GM12878 (cell line): ENCODE measurements at regions not wholly inside any gene's neighbourhood (a gene's known extent, or its start where the extent isn't known, plus 50 kb on each side); places are given as distances from the start of the nearest gene placed in this dataset.

Source experiments
- BHLHE40 ChIP-seq, 2 experiments: fragments of 450-650 bp in 1 of 2; IDR thresholded peaks; 2 replicates each; pipeline ENCODE4 v1.6.1; 2011 to 2017; ENCODE audit warnings: low read depth in 2 of 2, borderline replicate concordance in 1 of 2, improper control_type of control experiment in 1 of 2, low read length in 1 of 2, mild to moderate bottlenecking in 1 of 2
- CTCF ChIP-seq, 3 experiments: IDR thresholded peaks in 2 of 3; conservative IDR thresholded peaks in 1 of 3; 2 replicates each; pipeline ENCODE4 v1.5.1; 2011; ENCODE audit warnings: low read depth in 3 of 3, low read length in 3 of 3, mild to moderate bottlenecking in 3 of 3, control low read depth in 2 of 3, moderate library complexity in 2 of 3, inconsistent platforms in 1 of 3, mixed read lengths in 1 of 3; ENCODE audit not compliant: control insufficient read depth in 2 of 3, insufficient read depth in 1 of 3; ENCODE audit errors: extremely low read depth in 1 of 3
- EP300 ChIP-seq, 2 experiments: fragments of 150-350 bp in 1 of 2; IDR thresholded peaks; 2 replicates each; pipeline ENCODE4 v1.6.1; 2011 to 2012; ENCODE audit warnings: low read depth in 2 of 2, low read length in 2 of 2, borderline replicate concordance in 1 of 2, improper control_type of control experiment in 1 of 2, inconsistent platforms in 1 of 2; ENCODE audit not compliant: control insufficient read depth in 1 of 2
- EZH2 ChIP-seq: IDR thresholded peaks from 2 replicates; pipeline ENCODE4 v1.6.1; 2012; ENCODE audit warnings: low read depth, mild to moderate bottlenecking, control low read depth, inconsistent platforms, low read length, borderline replicate concordance; ENCODE audit not compliant: control insufficient read depth
- FOXM1 ChIP-seq: IDR thresholded peaks from 2 replicates; pipeline ENCODE4 v1.6.1; 2012; ENCODE audit warnings: low read depth, mild to moderate bottlenecking, inconsistent platforms, low read length, moderate library complexity
- GABPA ChIP-seq: IDR thresholded peaks from 2 replicates; pipeline ENCODE4 v1.6.1; 2014; ENCODE audit warnings: antibody characterized with exemption, low read depth, mild to moderate bottlenecking, inconsistent platforms
- HDAC2 ChIP-seq: fragments of 200-600 bp; sonication (generic); IDR thresholded peaks from 2 replicates; pipeline ENCODE4 v1.6.1; 2017
- JUND ChIP-seq: IDR thresholded peaks from 2 replicates; pipeline ENCODE4 v1.6.1; 2012; ENCODE audit warnings: low read depth, mild to moderate bottlenecking, low read length, improper control_type of control experiment, moderate library complexity
- MLLT1 ChIP-seq: fragments of 450-650 bp; IDR thresholded peaks from 2 replicates; pipeline ENCODE4 v1.6.1; 2016; ENCODE audit warnings: mild to moderate bottlenecking
- SIX5 ChIP-seq: IDR thresholded peaks from 2 replicates; pipeline ENCODE4 v1.6.1; 2011; ENCODE audit warnings: mild to moderate bottlenecking, low read depth, low read length, moderate library complexity; ENCODE audit not compliant: severe bottlenecking
- YY1 ChIP-seq: IDR thresholded peaks from 2 replicates; pipeline ENCODE4 v1.6.1; 2011; ENCODE audit warnings: low read depth, mild to moderate bottlenecking, low read length
- ZNF24 ChIP-seq: fragments of 450-650 bp; IDR thresholded peaks from 2 replicates; pipeline ENCODE4 v1.6.1; 2017; ENCODE audit warnings: antibody characterized with exemption, mild to moderate bottlenecking

GRCh38 chr6:12624142-12624837 lies 92.3 kb upstream of the PHACTR1 start:
- TF ChIP-seq JUND (no peak), FOXM1 (no peak), EZH2 (no peak), YY1 (no peak), CTCF (IDR thresholded peaks at IDR 0.05 in 2 of 3, conservative IDR thresholded peaks at IDR 0.05 in 1 of 3; ENCODE audit: control insufficient read depth in 2 of 3, extremely low read depth in 1 of 3, insufficient read depth in 1 of 3, low read depth in 3 of 3, low read length in 3 of 3) (no peak), BHLHE40 (IDR thresholded peaks at IDR 0.05; ENCODE audit: borderline replicate concordance in 1 of 2, low read depth in 2 of 2, low read length in 1 of 2) (no peak), EP300 (IDR thresholded peaks at IDR 0.05; ENCODE audit: borderline replicate concordance in 1 of 2, control insufficient read depth in 1 of 2, low read depth in 2 of 2, low read length in 2 of 2) (no peak), GABPA (no peak), ZNF24 (no peak), HDAC2 (no peak), SIX5 (no peak), MLLT1 (no peak)
